HepG2 (cell line): ENCODE measurements at regions not wholly inside any gene's neighbourhood (a gene's known extent, or its start where the extent isn't known, plus 50 kb on each side); places are given as distances from the start of the nearest gene placed in this dataset.

ENCODE experiments used
- ATAC-seq: fragments of 200-7000 bp; cut with Tn5 transposase; 3 replicates; pipeline ENCODE4 v1.9.1; 2020; ENCODE audit warnings: mild to moderate bottlenecking, moderate library complexity
- BruUV-seq: library from RNA; stranded (reverse); fragments of 400-500 nt; replicated peaks from 2 replicates; lab custom pipeline; 2021; lab: Mats Ljungman, UMichigan
- CTCF ChIA-PET: fragments of 300-600 bp; formaldehyde crosslinking; extraction: SDS; loops from one replicate; lab custom pipeline; 2021; ENCODE audit warnings: low total read pairs, inconsistent platforms, low intra/inter-chr PET ratio; lab: Yijun Ruan, JAX
- POLR2A ChIA-PET: fragments of 350-600 bp; sonication (Branson Sonifier 250); formaldehyde crosslinking; loops from one replicate; lab custom pipeline; 2020; ENCODE audit warnings: antibody characterized with exemption, inconsistent platforms; lab: Yijun Ruan, JAX
- DNase-seq: peaks from one replicate; pipeline ENCODE4 v3.0.0-alpha.2; 2015; ENCODE audit warnings: low spot score
- FAIRE-seq: peaks from 3 replicates; lab custom pipeline; 2011; peaks lifted over from hg19 to GRCh38; lab: Jason Lieb, UNC
- H2AFZ ChIP-seq: one replicate; pipeline ENCODE4 v1.6.1; 2011; ENCODE audit warnings: low read length, inconsistent platforms
- H3K27ac ChIP-seq: fragments of 300-600 bp; 3 replicates; pipeline ENCODE4 v1.8.0; 2011; ENCODE audit warnings: mixed run types, mild to moderate bottlenecking, mixed read lengths, low read length, inconsistent platforms; ENCODE audit not compliant: insufficient read depth; ENCODE audit errors: extremely low read length
- H3K27me3 ChIP-seq, 2 experiments: fragments of 200-600 bp in 1 of 2; 2 replicates in 1 of 2; 3 replicates in 1 of 2; pipeline versions ENCODE4 v1.6.0 to v1.8.0; 2011; ENCODE audit warnings: low read length in 2 of 2, mild to moderate bottlenecking in 2 of 2, moderate library complexity in 2 of 2, inconsistent platforms in 1 of 2; ENCODE audit not compliant: insufficient read depth in 2 of 2, control insufficient read depth in 1 of 2
- H3K36me3 ChIP-seq, 2 experiments: fragments of 200-600 bp in 1 of 2; replicated peaks in 1 of 2; 2 replicates in 1 of 2; 3 replicates in 1 of 2; pipeline versions ENCODE4 v1.5.1 to v1.8.0; 2011; ENCODE audit warnings: low read length in 2 of 2, inconsistent platforms in 1 of 2; ENCODE audit not compliant: insufficient read depth in 2 of 2, control insufficient read depth in 1 of 2
- H3K4me1 ChIP-seq: 2 replicates; pipeline ENCODE4 v1.5.1; 2012; ENCODE audit warnings: low read length, inconsistent platforms; ENCODE audit not compliant: insufficient read depth
- H3K4me2 ChIP-seq: 2 replicates; pipeline ENCODE4 v1.6.0; 2011; ENCODE audit warnings: low read depth, low read length, inconsistent platforms
- H3K4me3 ChIP-seq, 3 experiments: fragments of 200-600 bp in 1 of 3; sonication (generic), shearing (Covaris generic) in 1 of 3; replicated peaks in 1 of 3; 2 replicates each; pipeline ENCODE4 v1.5.1; 2011 to 2016; ENCODE audit warnings: low read length in 3 of 3, inconsistent platforms in 2 of 3, low read depth in 2 of 3, mild to moderate bottlenecking in 2 of 3, control low read depth in 1 of 3, mixed read lengths in 1 of 3; ENCODE audit not compliant: insufficient read depth in 1 of 3
- H3K79me2 ChIP-seq: one replicate; pipeline ENCODE4 v1.6.1; 2011; ENCODE audit warnings: low read length, inconsistent platforms; ENCODE audit not compliant: insufficient read depth
- H3K9ac ChIP-seq: 2 replicates; pipeline ENCODE4 v1.6.0; 2011; ENCODE audit warnings: mild to moderate bottlenecking, low read depth, low read length, inconsistent platforms; ENCODE audit not compliant: insufficient read depth
- H3K9me3 ChIP-seq: 2 replicates; pipeline ENCODE4 v1.5.1; 2012; ENCODE audit warnings: mild to moderate bottlenecking, low read length
- H4K20me1 ChIP-seq: 2 replicates; pipeline ENCODE4 v1.6.0; 2011; ENCODE audit warnings: inconsistent platforms, mild to moderate bottlenecking, low read length, moderate library complexity; ENCODE audit not compliant: insufficient read depth
- ARID5B ChIP-seq: IDR thresholded peaks from 2 replicates; pipeline ENCODE4 v1.4.0; 2020; ENCODE audit warnings: mild to moderate bottlenecking, missing genetic modification reagents
- ETV5 ChIP-seq: IDR thresholded peaks from 2 replicates; pipeline ENCODE4 v1.6.1; 2018; ENCODE audit warnings: missing biosample characterization, missing genetic modification reagents, inconsistent platforms, borderline replicate concordance
- GTF2F1 ChIP-seq: fragments of 150-350 bp; IDR thresholded peaks from 2 replicates; pipeline ENCODE4 v1.6.1; 2014; ENCODE audit warnings: low read length
- KDM4B ChIP-seq: sonication (generic); formaldehyde crosslinking; IDR thresholded peaks from 2 replicates; pipeline ENCODE4 v1.4.0; 2020; ENCODE audit warnings: missing genetic modification reagents
- MTA3 ChIP-seq: sonication (generic); formaldehyde crosslinking; IDR thresholded peaks from 2 replicates; pipeline ENCODE4 v1.4.0; 2020; ENCODE audit warnings: missing genetic modification reagents
- NCOA1 ChIP-seq: sonication (generic); formaldehyde crosslinking; IDR thresholded peaks from 2 replicates; pipeline ENCODE4 v1.9.0; 2021; ENCODE audit warnings: missing genetic modification reagents
- REPIN1 ChIP-seq: sonication (generic); formaldehyde crosslinking; IDR thresholded peaks from 2 replicates; pipeline ENCODE4 v1.8.0; 2022; ENCODE audit warnings: missing genetic modification reagents, low read depth, mild to moderate bottlenecking, borderline replicate concordance
- TGIF2 ChIP-seq: IDR thresholded peaks from 2 replicates; pipeline ENCODE4 v1.6.1; 2016; ENCODE audit warnings: control low read depth, missing compliant biosample characterization
- ZFP62 ChIP-seq: sonication (generic); formaldehyde crosslinking; IDR thresholded peaks from 2 replicates; pipeline ENCODE4 v1.4.0; 2020; ENCODE audit warnings: missing genetic modification reagents
- ZNF296 ChIP-seq: sonication (generic); formaldehyde crosslinking; conservative IDR thresholded peaks from 2 replicates; pipeline ENCODE4 v1.5.0; 2020; ENCODE audit warnings: mild to moderate bottlenecking, missing genetic modification reagents
- ZNF335 ChIP-seq: sonication (generic); formaldehyde crosslinking; IDR thresholded peaks from 2 replicates; pipeline ENCODE4 v1.4.0; 2020; ENCODE audit warnings: missing genetic modification reagents
- ZNF703 ChIP-seq: sonication (generic); formaldehyde crosslinking; IDR thresholded peaks from 2 replicates; pipeline ENCODE4 v1.5.1; 2020; ENCODE audit warnings: missing genetic modification reagents, mild to moderate bottlenecking, moderate library complexity, borderline replicate concordance
- ZNF883 ChIP-seq: sonication (generic); formaldehyde crosslinking; IDR thresholded peaks from 2 replicates; pipeline ENCODE4 v1.5.1; 2020; ENCODE audit warnings: mild to moderate bottlenecking, missing genetic modification reagents; ENCODE audit errors: not compliant biosample characterization
- WGBS: methylation state at CpG from one replicate; pipeline ENCODE4 v1.1.6; 2017; ENCODE audit warnings: low lambda C conversion rate; 5-methylcytosine and 5-hydroxymethylcytosine counted together
- in situ Hi-C: cut with HindIII; loops from 2 replicates; pipeline ENCODE4 v1.10.0; 2017; ENCODE audit warnings: low pct_unique_long_range_greater_than_20kb; ENCODE audit not compliant: extremely low pct_ligation_motif_present
- intact Hi-C: fragments of 100-400 bp; cut with micrococcal nuclease; formaldehyde crosslinking; loops from one replicate; pipeline ENCODE4 v1.10.0; 2022; ENCODE audit not compliant: unreplicated experiment
- TF ChIP-seq, protein P1 (sequence below): sonication (generic); formaldehyde crosslinking; IDR thresholded peaks from 2 replicates; pipeline ENCODE4 v1.5.0; 2020; ENCODE audit warnings: mild to moderate bottlenecking, missing genetic modification reagents

- no TSS peak for BruUV-seq
Observed at GRCh38 chr12:42903736-42904135, 314.2 kb upstream of the PRICKLE1 start.

More at GRCh38 chr12:42903736-42904135, 314.2 kb upstream of the PRICKLE1 start:
- H3K27ac ChIP-seq = no peak overlapping the region
- FAIRE-seq (no peak), DNase-seq (no peak), ATAC-seq (no peak)
- intact Hi-C loops = no loop called here
- in situ Hi-C loops = no loop called here
- no peaks in the 10 kb centered on the region for H3K79me2 ChIP-seq
- ChIA-PET POLR2A (no interaction called here), CTCF (no interaction called here)
- H3K9me3 ChIP-seq = peaks cover 29% of the 10 kb centered on the region
- no peak overlapping the region for H3K4me2 ChIP-seq
- H2AFZ ChIP-seq = no peak overlapping the region
- H4K20me1 ChIP-seq = no peaks in the 10 kb centered on the region
- no peaks in the 10 kb centered on the region for H3K27me3 ChIP-seq
- H3K36me3 ChIP-seq = no peaks in the 10 kb centered on the region
- no peaks in the 10 kb centered on the region for H3K4me1 ChIP-seq
- H3K4me3 ChIP-seq = no peak overlapping the region
- H3K9ac ChIP-seq = no peak overlapping the region
- no peak for TF ChIP-seq ZNF335 (CRISPR knock-in tag)
- TF ChIP-seq ETV5 (CRISPR knock-in tag) = no peak
- no peak for TF ChIP-seq NCOA1 (CRISPR knock-in tag)
- TF ChIP-seq ZFP62 (CRISPR knock-in tag) = no peak
- TF ChIP-seq, protein P1, sequence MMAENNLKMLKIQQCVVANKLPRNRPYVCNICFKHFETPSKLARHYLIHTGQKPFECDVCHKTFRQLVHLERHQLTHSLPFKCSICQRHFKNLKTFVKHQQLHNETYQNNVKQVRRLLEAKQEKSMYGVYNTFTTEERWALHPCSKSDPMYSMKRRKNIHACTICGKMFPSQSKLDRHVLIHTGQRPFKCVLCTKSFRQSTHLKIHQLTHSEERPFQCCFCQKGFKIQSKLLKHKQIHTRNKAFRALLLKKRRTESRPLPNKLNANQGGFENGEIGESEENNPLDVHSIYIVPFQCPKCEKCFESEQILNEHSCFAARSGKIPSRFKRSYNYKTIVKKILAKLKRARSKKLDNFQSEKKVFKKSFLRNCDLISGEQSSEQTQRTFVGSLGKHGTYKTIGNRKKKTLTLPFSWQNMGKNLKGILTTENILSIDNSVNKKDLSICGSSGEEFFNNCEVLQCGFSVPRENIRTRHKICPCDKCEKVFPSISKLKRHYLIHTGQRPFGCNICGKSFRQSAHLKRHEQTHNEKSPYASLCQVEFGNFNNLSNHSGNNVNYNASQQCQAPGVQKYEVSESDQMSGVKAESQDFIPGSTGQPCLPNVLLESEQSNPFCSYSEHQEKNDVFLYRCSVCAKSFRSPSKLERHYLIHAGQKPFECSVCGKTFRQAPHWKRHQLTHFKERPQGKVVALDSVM = no peak
- TF ChIP-seq ZNF296 (CRISPR knock-in tag) = no peak
- TF ChIP-seq ZNF703 (CRISPR knock-in tag) = no peak
- no peak for TF ChIP-seq KDM4B (CRISPR knock-in tag)
- TF ChIP-seq REPIN1 (CRISPR knock-in tag) = no peak
- no peak for TF ChIP-seq TGIF2 (CRISPR knock-in tag)
- TF ChIP-seq ZNF883 = no peak
- no peak for TF ChIP-seq GTF2F1
- no peak for TF ChIP-seq MTA3
- TF ChIP-seq ARID5B = no peak
- WGBS = 3% methylated on average over 3 of the region's 3 CpGs
